Ureter (tissue), 1 donor: ENCODE measurements at regions not wholly inside any gene's neighbourhood (a gene's known extent, or its start where the extent isn't known, plus 50 kb on each side); places are given as distances from the start of the nearest gene placed in this dataset.

ENCODE experiments used
- DNase-seq: peaks from one replicate; pipeline ENCODE4 v3.0.0-alpha.2; 2020; ENCODE audit warnings: low spot score
- donor health status: DM: yes; HTN: yes; CAD: no.

GRCh38 chrX:129176710-129177109 lies 346.6 kb downstream of the SMARCA1 start:
- DNase-seq, result no peak

- DNase-seq, result no peak
These were observed 362.2 kb downstream of the SMARCA1 start for GRCh38 chrX:129161108-129161507.

- DNase-seq, result no peak
These were observed 364.8 kb downstream of the SMARCA1 start for GRCh38 chrX:129158505-129158904.

- DNase-seq, result no peak
These were observed 377.4 kb downstream of the SMARCA1 start for GRCh38 chrX:129145840-129146272.

DNA sequence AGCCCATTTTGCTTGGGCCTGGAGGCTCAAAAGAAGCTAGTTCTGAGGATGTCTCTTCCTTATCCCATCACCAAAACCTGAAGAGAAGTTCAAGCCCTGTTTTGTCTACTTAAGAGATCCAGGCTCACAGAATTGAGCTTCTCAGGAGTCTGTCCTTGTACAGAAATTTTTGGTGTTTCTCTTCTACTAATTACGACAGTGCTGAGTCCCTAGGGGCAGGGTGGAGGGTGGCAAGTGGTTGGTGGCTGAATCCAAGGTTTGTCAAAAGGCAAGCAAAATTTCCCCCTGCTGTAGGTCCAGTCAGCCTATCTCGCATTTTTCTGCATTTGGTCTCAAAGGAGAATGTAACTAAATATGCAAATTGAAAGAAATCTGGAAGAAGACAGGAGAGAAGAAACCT lies 377.9 kb downstream of the SMARCA1 start:
- DNase-seq, result no peak

- no peak for DNase-seq
These were observed 378.9 kb downstream of the SMARCA1 start for GRCh38 chrX:129144172-129145038.

DNA sequence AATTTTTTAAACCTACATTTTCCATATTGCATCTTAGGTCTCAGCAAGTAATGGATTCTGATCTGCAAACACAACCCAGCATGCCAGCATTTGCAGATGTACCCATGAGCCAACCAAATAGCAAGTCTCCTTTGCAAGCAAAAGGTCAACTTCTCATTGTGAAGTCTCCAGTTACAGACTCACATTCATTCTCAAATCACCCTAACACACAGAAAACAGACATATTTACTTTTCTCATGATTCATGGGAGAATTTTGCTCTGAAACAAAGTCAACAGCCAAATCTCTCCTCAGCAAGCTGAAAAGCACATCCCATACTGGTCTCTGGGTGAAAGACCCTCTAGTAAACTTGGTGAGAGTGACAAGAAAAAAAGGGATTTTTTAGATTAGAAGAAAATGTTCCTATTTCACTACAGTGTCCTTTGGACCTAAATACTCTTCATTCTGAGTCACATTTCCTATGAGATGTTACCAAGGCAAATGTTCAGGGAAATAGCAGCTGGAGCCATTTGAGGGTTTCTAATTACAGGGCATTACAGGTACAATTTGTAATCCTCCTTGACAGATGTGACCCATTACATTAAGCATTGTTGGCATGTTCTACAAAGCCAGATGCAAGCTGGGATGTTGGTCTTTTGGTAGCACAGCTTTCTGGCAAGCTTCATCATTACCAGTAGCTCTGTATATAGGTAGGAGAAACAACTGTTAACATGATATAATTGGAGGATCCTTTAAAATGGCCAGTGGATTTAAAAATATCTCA lies 383.3 kb downstream of the SMARCA1 start:
- DNase-seq, result no peak

- DNase-seq, result no peak
These were observed 398.0 kb downstream of the SMARCA1 start for GRCh38 chrX:129125122-129125914.

GRCh38 chrX:129123795-129124194 lies 399.5 kb downstream of the SMARCA1 start:
- no peak for DNase-seq

GRCh38 chrX:129116676-129117470 lies 406.4 kb downstream of the SMARCA1 start:
- no peak for DNase-seq

DNA sequence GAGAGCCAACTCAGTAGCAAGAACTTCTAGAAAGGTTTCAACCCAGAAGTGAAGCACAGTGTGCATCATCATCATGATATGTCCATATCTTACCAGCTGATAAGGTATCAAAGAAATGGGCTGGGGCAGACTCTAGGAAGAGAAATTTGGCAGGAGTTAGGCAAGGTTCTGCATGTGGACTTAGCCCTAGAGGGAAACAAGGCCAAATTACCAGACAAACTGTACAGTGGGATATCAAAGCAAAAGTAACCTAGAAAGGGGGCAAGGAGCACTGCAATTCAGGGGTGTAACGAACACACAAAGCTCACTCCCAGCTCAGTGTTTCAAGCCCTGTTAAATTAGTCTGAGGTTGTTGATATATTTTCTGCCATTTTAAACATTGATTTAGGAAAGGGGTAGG lies 407.4 kb downstream of the SMARCA1 start:
- no peak for DNase-seq

DNA sequence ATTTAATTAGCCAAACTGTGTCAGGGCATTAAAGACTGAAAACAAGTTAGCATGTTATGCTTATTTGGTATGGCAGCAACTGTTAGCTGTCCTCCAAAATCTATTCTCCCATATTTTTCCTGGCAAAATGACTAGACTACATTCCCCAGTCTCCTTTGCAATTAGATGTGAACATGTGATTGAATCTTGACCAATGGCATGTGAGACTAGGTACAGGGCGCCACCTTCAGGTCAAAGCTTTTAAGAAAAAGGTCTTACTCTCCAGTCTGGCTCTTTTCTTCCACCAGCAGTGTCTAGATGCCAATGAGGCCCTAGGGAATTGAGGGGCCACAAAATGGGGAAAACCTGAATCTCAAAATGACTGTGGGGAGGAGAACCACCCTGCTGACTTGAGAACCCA lies 408.2 kb downstream of the SMARCA1 start:
- DNase-seq, result no peak

GRCh38 chrX:129111081-129111798 lies 412.1 kb downstream of the SMARCA1 start:
- DNase-seq, result no peak

DNA sequence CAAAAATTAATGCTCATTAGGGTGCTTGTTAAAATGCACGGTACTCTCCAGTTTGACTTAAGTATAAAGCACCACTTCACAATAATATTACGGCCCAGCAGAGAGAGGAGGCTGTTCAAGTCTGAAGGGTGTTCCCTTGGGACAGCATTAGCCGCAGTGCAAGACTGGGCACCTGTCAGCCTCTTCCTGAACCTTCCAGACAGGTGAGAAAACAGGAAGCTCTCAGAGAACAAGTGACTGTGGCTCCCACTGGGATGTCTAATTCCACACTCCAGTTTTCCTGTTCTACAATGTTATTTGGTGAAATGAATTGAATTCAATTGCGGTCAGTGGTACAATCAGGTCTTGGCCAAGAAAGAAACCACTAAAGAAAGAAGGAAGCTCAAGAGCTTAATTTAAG lies 414.4 kb downstream of the SMARCA1 start:
- no peak for DNase-seq

DNA sequence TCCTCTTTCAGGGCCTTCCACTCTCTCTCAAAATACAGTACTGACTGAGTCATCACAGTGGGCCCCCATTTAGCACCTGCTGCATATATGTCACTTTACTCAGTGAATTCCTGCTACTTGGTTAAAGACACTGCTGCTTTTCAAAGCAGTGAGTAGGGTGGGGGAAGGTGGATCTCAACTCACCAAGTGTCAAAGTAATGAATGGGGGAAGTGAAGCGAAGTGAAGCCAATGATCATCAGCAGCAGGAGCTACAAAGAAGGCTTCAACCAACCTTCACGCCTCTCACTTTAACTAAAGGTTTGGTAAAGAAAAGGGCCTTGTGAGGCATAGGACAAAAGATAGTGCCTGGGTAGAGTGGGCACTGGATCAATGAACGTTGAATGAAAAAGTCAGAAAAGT lies 424.1 kb downstream of the SMARCA1 start:
- DNase-seq, result no peak

GRCh38 chrX:129097668-129098067 lies 425.6 kb downstream of the SMARCA1 start:
- no peak for DNase-seq

- no peak for DNase-seq
These were observed 429.6 kb downstream of the SMARCA1 start for GRCh38 chrX:129093706-129094105.

- no peak for DNase-seq
These were observed 430.5 kb downstream of the SMARCA1 start for GRCh38 chrX:129092757-129093156.

DNA sequence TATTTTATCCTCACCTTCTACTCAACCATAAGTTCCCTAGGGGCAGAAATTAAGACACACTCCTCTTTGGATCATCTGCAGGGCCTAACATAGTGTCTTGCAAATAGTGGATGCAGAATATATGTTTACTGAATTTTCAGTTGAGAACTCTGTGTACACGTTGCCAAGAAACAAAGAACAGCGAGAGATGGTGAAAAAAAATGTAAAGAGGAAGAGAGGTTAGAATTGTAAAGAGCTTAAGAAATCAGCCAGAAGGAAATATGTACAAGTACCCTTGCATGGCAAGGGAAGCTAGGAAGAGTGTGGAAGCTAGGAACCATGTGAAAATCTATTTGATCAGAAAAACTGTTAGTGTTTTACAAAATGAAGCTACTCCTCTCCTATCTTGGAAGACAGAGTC lies 431.0 kb downstream of the SMARCA1 start:
- no peak for DNase-seq

DNA sequence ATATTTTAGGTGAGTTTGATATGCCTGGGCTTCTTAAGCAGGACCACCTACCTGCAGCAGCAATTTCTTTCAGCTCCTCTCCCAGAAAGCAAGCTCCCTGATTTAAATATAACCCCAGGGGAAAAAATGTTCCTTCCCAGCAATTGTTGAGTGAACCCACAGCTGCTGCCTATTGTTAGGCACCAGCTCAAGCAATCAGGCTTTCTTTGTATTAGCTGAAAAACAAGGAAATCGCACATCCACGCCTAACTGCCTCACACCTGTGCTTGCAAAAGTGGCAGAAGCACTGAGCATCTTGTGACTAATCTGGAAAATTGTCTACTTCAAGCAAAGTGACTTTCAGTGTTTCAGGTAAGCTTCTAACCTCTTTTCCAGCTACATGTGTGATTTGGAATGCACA lies 432.2 kb downstream of the SMARCA1 start:
- DNase-seq, result no peak

DNA sequence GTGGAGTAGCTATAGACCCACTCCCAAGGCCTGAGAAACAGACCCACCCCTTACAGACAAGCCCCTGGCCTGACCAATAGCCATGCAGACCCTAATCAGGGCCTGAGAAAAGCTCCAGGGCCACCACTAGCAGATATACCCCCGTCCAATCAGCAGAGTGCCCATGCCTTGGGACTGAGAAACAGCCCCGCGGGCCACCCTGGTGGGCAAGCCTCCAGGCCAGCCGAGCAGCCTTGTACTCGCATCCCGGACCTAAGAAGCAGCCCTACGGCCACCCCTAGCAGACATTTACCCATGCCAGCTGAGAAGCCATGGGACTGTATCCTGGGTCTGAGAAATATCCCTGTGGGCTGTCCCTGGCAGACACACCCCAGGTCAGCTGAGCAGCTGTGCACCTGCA lies 436.5 kb downstream of the SMARCA1 start:
- no peak for DNase-seq
